ENCODE measurements at regions not wholly inside any gene's neighbourhood (a gene's known extent, or its start where the extent isn't known, plus 50 kb on each side); places are given as distances from the start of the nearest gene placed in this dataset.
A peak's percentile ranks its signal among the peaks of the same experiment; 100 is the strongest.

DNA sequence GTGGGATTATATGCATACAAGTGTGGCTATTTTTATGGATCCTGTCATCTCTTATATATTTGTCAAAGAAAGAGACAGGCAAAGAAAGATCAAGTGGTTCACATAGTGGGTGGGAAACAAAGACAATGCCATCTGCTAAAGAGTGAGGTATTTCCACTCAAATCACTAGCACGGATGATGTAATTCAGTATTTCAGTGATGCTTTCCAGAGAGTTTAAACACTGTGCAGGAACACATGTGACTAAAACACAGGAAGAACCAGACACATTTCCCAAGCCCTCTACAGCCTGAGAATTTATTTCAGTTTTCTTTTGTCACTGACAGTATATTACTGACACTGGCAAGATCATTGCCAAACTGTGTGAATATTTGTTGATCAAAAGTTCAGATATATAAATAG is 885.7 kb upstream of the CELF2 start:
- WGBS (ENCODE audit: missing lambda C conversion rate), result 56% methylated on average over 1 of the region's 1 CpG

DNA sequence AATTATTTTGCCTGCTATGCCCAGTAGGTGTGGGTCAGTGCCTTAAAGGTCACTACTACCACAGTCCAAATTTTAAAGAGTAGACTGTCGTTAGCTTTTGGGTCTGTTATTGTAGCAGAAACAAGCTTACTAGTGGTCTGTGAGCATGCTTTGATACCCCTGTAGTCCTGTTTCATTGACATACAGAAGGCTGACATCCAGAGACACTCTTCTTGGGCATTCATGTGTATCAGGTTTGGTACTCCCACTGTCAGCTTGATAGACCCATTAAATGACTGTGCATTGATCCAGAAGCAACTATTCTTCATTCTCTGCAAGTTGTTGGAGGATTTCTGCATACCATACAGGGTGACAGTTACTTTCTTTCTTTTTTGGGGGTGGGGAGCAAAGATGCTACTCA is 884.4 kb upstream of the CELF2 start:
- CTCF ChIA-PET, result no interaction called here

More for the DNA sequence above, 885.7 kb upstream of the CELF2 start:
- H3K27ac ChIP-seq, result no peak overlapping the region
- no peak overlapping the region for H3K4me2 ChIP-seq
- H3K4me3 ChIP-seq, result no peak overlapping the region
- DNase-seq (ENCODE audit: low read depth in 1 of 2, low spot score in 1 of 2), result no peak
- H3K4me1 ChIP-seq, result no peaks in the 10 kb centered on the region
- ChIA-PET POLR2A (no interaction called here), CTCF (no interaction called here)
- H3K9me3 ChIP-seq, result no peaks in the 10 kb centered on the region
- TF ChIP-seq, protein P1, sequence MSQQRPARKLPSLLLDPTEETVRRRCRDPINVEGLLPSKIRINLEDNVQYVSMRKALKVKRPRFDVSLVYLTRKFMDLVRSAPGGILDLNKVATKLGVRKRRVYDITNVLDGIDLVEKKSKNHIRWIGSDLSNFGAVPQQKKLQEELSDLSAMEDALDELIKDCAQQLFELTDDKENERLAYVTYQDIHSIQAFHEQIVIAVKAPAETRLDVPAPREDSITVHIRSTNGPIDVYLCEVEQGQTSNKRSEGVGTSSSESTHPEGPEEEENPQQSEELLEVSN (IDR thresholded peaks at IDR 0.05; ENCODE audit: borderline replicate concordance, low read depth), result no peak
- no peak for TF ChIP-seq TP53 (CRISPR knock-in tag; IDR thresholded peaks at IDR 0.05)
- no peak for TF ChIP-seq PHF8 (IDR thresholded peaks at IDR 0.05; ENCODE audit: borderline replicate concordance, low read depth)
- TF ChIP-seq FOSL2 (IDR thresholded peaks at IDR 0.05), result no peak
- TF ChIP-seq FOSL2 (CRISPR knock-in tag; IDR thresholded peaks at IDR 0.05), result no peak
- TF ChIP-seq FOXS1 (CRISPR knock-in tag; IDR thresholded peaks at IDR 0.05), result no peak
- TF ChIP-seq GATA3 (IDR thresholded peaks at IDR 0.05; ENCODE audit: borderline replicate concordance), result no peak
- TF ChIP-seq ZC3H11A (IDR thresholded peaks at IDR 0.05), result no peak
- TF ChIP-seq NR3C1 (IDR thresholded peaks at IDR 0.05), result no peak
- TF ChIP-seq POLR2AphosphoS2 (conservative IDR thresholded peaks at IDR 0.05; ENCODE audit: low read length), result no peak
- FAIRE-seq, result no peak
- no peak for ATAC-seq

DNA sequence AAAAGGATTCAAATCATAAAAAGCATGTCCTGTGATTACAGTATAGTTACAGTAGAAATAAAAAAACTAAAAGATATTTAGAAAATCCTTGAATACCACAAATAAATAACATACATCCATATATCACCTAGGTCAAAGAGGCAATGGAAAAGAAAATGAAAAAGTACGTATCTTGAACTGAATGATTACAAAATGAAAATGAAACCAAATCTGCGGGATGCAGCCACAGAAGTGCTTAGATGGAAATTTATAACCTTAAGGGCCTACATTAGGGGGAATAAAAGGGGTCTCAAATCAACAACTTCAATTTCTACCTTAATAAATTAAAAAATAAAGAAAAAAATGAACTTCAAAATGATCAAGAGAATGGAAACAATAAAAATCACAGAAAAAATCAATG is 879.0 kb upstream of the CELF2 start:
- TF ChIP-seq CBX2 (IDR thresholded peaks at IDR 0.05; ENCODE audit: borderline replicate concordance, low read depth) (no peak), KDM1A (IDR thresholded peaks at IDR 0.05; ENCODE audit: low read depth) (no peak), MAFK (IDR thresholded peaks at IDR 0.05; ENCODE audit: partially characterized antibody) (no peak), GATA3 (IDR thresholded peaks at IDR 0.05; ENCODE audit: borderline replicate concordance) (no peak), SREBF2 (IDR thresholded peaks at IDR 0.05) (no peak), RARB (CRISPR knock-in tag; IDR thresholded peaks at IDR 0.05) (no peak), HEYL (CRISPR knock-in tag; IDR thresholded peaks at IDR 0.05) (no peak), NPAS2 (CRISPR knock-in tag; IDR thresholded peaks at IDR 0.05; ENCODE audit: borderline replicate concordance) (no peak), CHD4 (IDR thresholded peaks at IDR 0.05; ENCODE audit: borderline replicate concordance) (no peak), RNF2 (IDR thresholded peaks at IDR 0.05; ENCODE audit: borderline replicate concordance, low read depth) (no peak), EHMT2 (IDR thresholded peaks at IDR 0.05; ENCODE audit: low read depth) (no peak)
- TF ChIP-seq, protein P2, sequence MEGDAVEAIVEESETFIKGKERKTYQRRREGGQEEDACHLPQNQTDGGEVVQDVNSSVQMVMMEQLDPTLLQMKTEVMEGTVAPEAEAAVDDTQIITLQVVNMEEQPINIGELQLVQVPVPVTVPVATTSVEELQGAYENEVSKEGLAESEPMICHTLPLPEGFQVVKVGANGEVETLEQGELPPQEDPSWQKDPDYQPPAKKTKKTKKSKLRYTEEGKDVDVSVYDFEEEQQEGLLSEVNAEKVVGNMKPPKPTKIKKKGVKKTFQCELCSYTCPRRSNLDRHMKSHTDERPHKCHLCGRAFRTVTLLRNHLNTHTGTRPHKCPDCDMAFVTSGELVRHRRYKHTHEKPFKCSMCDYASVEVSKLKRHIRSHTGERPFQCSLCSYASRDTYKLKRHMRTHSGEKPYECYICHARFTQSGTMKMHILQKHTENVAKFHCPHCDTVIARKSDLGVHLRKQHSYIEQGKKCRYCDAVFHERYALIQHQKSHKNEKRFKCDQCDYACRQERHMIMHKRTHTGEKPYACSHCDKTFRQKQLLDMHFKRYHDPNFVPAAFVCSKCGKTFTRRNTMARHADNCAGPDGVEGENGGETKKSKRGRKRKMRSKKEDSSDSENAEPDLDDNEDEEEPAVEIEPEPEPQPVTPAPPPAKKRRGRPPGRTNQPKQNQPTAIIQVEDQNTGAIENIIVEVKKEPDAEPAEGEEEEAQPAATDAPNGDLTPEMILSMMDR (IDR thresholded peaks at IDR 0.05), result no peak
- ChIA-PET POLR2A (no interaction called here), CTCF (no interaction called here)
- H3K4me2 ChIP-seq, result peak overlapping the region; percentile 18; the same call in 1 of the 3 replicates
- no peak for DNase-seq (ENCODE audit: low read depth in 1 of 2, low spot score in 1 of 2)
- WGBS (ENCODE audit: missing lambda C conversion rate), result 3% methylated on average over 2 of the region's 2 CpGs
- no peak overlapping the region for H3K4me3 ChIP-seq
- no peaks in the 10 kb centered on the region for H3K4me1 ChIP-seq
- H3K27ac ChIP-seq, result no peak overlapping the region
- no peaks in the 10 kb centered on the region for H3K9me3 ChIP-seq
- no peak for ATAC-seq
- no peak for FAIRE-seq

More for the DNA sequence above, 884.4 kb upstream of the CELF2 start:
- FAIRE-seq (no peak), DNase-seq (ENCODE audit: low read depth in 1 of 2, low spot score in 1 of 2) (no peak), ATAC-seq (no peak)
- TF ChIP-seq POLR2A (IDR thresholded peaks at IDR 0.05; ENCODE audit: low read length) (no peak), RCOR1 (IDR thresholded peaks at IDR 0.05; ENCODE audit: low read depth, low read length) (no peak), MAZ (IDR thresholded peaks at IDR 0.05; ENCODE audit: borderline replicate concordance, low read depth, low read length) (no peak), CEBPB (IDR thresholded peaks at IDR 0.05) (no peak), EP300 (IDR thresholded peaks at IDR 0.05) (no peak), ZNF302 (CRISPR knock-in tag; IDR thresholded peaks at IDR 0.05) (no peak), KDM1A (IDR thresholded peaks at IDR 0.05; ENCODE audit: low read depth) (no peak), RAD21 (conservative IDR thresholded peaks at IDR 0.05 in 1 of 2, IDR thresholded peaks at IDR 0.05 in 1 of 2) (no peak), ZC3H11A (IDR thresholded peaks at IDR 0.05) (no peak)
- TF ChIP-seq, protein P2 (IDR thresholded peaks at IDR 0.05), result no peak
- Histone ChIP-seq H3K4me1 (no peaks in the 10 kb centered on the region), H3K4me3 (no peak overlapping the region), H3K27ac (no peak overlapping the region), H3K9me3 (no peaks in the 10 kb centered on the region), H3K4me2 (no peak overlapping the region)
- 0% methylated on average over 1 of the region's 1 CpG for WGBS (ENCODE audit: missing lambda C conversion rate)
- POLR2A ChIA-PET, result no interaction called here
